NCI-H1092 (cell line): ENCODE measurements at regions not wholly inside any gene's neighbourhood (a gene's known extent, or its start where the extent isn't known, plus 50 kb on each side); places are given as distances from the start of the nearest gene placed in this dataset.
"Not testable (repeated sequence)": the region's sequence is repeated elsewhere in the genome, so short reads cannot be mapped to it uniquely, and the experiment has no call there.

ENCODE experiments used
- DNase-seq: peaks from one replicate; lab custom pipeline; 2025; lab: John Stamatoyannopoulos, UW

DNA sequence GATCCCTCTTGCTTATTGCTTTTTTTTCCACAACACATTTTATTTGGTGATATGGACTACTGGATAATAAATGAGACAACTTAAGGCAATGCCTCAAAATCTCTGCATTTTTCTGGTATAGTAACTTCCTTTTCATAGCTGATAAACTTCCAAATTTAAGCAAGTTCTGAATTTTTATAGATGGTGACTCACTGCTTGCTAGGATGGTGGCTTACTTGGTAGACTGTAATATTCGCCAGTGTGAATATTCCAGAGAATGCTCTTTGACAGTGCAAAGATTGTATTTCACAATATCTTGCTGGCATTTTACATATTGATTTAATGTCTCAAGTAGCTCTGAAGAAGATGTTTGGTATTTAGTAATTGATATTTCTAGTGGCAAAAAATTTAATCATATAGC is 472.4 kb downstream of the TFEC start:
- no peak for DNase-seq

DNA sequence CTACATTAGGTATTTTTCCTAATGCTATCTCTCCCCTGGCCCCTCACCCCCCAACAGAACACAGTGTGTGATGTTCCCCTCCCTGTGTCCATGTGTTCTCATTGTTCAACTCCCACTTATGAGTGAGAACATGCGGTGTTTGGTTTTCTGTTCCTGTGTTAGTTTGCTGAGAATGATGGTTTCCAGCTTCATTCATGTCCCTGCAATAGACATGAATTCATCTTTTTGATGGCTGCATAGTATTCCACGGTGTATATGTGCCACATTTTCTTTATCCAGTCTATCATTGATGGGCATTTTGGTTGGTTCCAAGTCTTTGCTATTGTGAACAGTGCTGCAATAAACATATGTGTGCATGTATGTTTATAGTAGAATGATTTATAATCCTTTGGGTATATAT is 473.3 kb downstream of the TFEC start:
- DNase-seq: not testable (repeated sequence)

DNA sequence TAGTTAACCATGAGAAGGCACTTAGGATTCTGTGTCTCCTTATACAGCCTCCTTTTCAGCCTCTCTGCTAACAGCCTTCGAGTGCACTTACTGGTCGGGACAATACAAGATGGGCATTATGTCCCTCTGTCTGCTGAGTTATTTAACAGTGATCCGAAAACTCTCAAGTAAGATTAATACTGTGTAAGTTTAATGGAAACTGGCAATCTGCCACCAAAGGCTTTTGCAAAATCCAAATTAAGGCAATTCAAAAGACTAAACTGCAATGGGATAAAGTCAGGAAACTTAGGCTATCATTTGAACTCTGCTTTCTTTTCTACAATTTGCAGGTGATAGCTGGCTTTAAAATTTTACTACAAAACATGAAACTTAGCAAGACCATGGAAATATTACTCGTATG is 477.8 kb downstream of the TFEC start:
- DNase-seq: no peak

DNA sequence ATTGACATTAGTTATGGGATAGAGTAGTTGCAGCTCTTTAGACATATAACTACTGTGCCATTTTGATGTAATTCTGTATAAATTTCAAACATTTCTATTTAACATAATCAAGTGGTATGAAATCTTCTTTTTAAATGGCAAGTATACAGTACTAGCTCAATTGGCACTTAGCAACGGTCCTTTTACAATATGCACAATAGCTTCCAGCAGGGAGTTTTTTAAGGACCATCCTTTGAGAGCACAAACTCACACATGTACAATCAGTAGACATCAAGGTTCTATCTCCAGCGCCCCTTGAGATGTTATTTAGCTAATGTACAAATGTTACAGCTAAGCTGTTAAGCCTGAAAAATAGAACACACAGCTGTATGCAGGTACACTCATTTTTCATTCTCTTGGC is 480.7 kb downstream of the TFEC start:
- DNase-seq: no peak

DNA sequence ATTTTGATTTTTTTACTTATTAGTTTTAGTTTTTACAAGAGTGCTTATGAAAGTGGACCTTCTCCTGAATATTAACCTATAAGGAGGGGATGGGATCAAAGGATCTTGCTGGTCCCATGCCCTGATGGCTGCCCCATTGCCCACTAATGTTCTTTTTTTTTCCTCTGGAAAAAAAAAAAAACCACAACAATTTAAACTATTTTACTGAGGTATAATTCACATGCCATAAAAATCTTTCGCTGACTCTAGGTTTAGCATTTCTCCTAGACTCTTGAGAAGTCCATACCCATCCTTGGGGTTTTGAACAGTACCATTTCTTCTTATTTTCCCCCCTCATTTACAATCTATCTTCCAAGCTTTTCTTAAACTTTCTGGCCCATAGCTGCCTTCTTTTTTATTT is 481.8 kb downstream of the TFEC start:
- DNase-seq: no peak

DNA sequence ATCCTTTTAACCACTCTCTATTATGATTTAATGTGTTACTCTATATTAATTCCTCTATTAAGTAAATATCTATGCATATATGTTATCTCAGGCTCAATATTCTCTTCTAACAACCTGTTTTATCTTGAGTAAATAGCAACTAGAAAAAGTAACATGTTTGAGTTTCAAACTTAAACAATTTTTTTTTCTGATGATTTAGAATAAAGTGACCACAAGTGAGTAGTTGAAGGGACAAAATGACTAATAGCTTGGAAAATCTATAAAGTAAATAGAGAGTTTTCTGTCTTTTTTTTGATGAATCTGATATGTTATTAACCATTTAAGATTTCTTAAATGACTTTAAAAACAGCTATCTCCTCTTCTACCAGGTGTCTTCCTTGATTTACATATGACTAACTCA is 483.8 kb downstream of the TFEC start:
- DNase-seq: no peak

DNA sequence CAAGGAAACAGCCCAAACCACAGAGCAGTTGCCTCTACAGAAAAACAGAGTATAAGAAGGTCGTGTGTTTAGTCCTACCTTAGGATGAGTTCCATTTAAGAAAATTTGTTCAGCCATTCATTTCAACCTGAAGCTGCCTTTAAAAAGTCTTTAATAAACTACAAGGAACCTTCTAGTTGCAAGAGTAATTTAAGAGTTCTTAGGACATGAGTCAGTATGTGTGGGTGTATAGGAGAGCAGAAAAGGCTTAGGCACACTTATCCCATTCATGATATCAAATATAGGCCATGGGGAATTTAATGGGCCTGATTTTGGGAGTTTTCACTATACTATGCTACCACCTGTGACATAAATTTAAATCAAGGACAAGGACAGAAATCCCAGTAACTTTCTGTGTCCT is 496.8 kb downstream of the TFEC start:
- no peak for DNase-seq

DNA sequence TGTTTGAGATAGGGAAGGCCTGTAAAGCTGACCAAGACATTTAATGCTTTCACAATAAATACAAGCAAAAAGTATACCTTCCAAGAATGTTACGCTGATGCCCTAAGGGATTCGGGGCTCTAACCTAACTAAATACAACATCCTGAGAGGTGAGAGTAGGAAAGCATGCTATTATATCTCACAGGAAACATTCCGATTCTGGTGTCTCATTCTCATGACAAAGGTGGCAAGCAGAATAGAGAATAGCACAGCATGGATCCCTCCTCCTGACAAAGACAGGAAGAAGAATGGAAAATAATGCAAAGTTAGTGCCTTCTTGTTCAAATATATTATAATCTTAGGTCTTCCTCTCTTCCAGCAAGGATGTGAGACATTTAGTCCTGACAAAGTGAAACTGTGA is 504.3 kb downstream of the TFEC start:
- no peak for DNase-seq

DNA sequence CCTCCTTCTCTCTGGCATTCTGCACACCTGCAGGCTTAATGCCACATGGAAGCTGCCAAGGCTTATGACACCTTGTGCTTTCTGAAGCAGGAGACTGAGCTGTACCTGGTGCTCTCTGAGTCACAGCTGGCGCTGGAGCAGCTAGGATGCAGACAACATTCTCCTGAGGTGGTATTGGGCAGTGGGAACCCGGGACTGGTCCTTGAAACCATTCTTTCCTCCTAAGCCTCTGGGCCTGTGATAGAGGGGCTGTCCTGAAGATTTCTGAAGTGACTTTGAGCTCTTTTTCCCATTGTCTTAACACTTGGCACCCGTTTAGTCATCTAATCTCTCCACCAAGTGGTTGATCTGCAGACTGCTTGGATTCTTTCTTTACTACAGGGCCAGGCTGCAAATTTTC is 508.4 kb downstream of the TFEC start:
- no peak for DNase-seq

DNA sequence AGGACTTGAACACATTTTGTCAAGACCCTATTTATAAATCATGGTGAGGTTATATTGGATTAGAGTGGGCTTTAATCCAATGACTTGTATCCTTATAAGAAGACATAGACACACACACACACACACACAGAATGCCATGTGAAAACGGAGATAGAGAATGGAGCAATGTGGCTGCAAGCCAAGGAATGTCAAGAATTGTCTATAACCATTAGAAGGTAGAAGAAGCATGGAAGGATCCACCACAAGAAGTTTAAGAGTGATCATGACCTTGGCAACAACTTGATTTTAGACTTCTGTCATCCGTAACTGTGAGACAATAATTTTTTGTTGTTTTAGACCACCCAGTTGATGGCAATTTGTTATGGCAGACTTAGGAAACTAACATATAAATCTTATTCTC is 514.2 kb downstream of the TFEC start:
- DNase-seq: no peak

DNA sequence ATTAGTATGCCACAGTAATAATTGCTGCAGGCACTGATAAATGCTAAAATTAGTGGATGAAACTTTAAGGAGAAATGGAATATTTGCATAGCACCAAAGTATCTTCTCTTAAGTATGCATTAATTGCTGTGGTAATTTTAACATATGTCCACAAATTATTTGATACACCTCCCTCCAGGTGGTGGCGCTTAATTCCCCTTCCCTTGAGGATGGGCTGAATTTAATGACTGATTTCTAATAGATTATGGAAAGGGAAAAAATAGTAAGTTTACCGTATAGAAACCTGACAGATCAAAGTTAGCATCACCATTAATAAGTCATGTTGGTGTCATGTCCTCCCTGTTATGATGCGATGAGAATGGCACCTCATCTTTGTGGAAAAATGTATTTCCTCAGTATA is 519.2 kb downstream of the TFEC start:
- DNase-seq: no peak

DNA sequence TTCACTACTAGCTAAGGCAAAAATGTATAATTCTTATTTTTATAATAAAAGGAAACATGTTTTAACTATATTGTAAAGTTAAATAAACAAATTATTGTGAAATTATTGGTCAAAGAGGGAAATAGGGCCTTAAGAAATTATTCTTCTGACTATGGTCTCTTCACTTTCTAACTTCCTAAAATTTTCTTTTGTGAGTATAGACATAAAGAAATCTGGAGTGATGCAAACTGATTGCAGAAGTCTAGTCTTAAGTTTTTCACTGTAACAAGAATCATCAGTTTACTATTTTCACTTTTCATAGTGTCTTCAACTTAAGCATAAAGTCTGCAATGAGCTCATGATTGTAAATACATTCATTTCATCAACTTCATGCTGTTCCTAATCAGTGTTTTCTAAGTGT is 525.4 kb downstream of the TFEC start:
- DNase-seq: no peak

DNA sequence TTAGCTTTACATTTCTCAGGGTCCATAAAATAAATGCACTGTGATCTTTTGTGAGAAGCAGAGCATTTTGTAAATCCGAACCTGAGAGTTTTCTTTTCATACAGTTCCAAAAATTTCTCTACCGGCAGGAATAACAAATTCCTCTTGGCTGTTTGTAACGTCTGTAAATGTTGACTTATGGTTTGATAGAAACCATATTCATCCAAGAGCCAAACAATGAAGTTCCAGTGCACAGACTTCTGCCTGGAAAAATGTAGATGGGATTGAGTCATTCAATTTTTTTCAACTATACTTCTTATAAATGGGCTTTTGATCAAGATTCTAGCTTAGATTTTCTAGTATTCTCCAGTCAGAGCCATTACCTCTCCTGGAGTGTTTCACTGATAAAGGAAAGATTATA is 530.6 kb downstream of the TFEC start:
- DNase-seq: no peak

DNA sequence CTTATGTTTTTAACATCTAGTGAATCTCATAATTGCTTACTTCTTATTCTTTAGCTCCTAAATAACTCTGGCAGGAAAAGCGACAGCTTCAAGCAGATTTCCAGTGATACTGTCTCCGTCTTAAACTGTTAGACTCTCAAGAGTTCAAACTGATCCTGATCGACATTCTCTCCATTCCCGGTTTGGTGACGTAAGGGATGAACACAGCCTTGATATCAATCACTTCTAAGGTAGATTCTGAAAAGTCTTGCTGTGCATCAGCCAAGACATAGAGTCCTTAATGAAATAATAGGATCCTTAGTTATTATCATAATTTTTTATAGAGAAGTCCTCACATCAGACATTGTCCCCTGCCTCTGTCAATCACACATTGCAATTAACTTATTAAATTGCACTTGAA is 534.6 kb downstream of the TFEC start:
- DNase-seq: no peak

DNA sequence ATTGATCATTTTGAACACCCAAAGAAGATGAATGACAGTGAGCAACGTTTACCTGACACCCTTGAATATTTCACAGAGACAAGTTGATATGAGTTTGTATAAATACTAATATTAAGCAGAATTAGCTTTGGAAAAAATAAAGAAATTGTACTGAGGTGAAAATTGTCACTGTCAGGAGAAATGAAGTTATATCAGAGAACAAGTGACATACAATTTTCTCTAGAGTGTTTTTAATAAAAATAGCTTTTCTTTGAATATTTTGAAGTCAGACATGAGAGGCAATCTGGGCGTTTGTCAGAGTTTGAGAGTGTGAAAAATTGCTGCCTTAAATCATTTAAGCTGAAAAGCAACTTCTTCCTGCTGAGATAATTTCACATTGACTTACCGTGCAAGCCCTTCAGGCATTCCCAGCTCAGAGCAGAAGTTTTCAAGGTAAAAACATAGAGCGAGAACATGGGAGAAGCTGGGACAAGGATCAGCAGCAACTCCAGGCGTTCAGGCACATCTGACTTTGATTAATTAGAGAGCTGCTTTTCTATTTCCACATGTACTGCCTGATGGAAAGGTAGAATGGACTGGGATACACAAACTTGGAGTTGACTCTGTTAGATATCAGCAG is 535.9 kb downstream of the TFEC start:
- DNase-seq: no peak

DNA sequence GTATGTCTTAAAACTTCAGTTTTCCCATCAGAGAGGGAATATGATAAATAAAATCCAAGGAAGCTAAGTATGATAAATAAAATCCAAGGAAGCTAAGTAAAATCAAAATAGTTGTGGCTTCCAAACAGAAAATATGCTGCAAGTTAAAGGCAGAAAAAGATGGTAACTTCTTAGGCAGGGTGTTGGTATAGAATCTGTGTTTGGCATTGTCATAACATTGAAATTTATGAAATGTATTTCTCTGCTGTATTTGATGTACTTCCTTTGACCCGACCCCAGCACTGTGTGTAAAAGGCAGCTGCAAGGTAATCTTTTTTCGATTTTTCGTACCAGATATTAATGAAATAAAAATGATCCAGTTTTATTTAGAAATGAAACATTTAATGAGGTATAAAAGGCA is 537.2 kb downstream of the TFEC start:
- DNase-seq: no peak

DNA sequence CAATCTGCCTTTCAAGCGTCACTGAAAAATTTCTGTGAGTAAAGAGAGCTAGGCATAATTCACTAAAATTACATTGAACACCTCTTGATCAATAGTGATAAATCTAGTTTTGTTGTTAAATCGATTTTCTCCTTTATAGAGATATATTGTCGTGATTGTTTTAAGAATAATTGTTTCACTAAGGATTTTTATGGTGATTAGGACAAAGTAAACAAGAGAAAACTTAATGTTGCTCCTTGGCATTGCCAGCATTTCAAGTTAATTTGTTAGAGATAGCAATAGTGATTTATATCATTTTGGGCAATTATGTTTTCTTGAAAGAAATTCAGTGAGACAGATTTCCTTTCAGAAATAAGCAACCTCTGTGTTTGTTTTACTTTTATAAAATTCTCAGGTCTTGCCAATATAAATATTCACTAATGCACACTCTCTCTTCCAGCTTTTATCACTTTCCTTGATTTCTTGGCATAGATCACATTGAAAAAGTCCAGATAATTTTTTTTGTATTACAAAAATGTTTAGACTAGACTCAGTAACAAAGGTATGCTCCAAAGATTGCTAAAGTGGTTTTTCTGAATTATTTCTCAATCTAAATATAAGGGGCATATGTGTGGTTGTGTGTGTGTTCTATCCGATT is 538.7 kb downstream of the TFEC start:
- no peak for DNase-seq

DNA sequence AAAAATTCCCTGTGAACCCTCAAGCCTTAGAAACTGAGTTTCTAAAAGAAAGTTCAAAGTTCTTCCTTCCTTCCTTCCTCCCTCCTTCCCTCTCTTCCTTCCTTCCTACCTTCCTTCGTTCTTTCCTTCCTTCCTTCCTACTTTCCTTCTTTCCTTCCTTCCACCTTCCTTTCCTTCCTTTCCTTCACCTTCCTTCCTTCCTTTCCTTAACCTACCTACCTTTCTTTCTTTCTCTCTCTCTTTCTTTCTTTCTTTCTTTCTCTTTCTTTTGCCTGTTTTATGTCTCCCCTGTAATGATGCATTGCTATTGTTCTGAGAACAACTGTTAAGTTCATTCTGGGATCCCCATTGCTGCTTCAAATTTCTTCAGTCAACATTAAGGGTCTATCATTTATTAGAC is 551.1 kb downstream of the TFEC start:
- no peak for DNase-seq

DNA sequence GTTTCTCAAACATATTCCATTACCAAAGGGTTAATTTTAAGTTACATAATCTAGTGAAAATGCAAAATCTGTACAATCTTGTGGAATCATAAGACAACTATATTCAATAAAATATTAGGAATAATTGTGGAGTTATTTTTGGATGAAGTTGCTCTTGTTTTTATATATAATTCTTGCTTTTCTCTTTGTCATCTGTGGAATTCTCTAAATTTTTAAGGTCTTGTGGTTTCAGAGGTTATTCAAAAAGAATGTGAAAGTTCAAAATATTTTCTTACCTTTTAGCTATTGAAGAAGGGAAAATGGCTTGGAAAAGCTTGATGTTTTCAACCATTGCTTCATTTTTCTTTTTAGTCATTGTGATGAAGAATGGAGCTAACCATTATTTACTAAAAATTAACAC is 552.1 kb downstream of the TFEC start:
- no peak for DNase-seq

DNA sequence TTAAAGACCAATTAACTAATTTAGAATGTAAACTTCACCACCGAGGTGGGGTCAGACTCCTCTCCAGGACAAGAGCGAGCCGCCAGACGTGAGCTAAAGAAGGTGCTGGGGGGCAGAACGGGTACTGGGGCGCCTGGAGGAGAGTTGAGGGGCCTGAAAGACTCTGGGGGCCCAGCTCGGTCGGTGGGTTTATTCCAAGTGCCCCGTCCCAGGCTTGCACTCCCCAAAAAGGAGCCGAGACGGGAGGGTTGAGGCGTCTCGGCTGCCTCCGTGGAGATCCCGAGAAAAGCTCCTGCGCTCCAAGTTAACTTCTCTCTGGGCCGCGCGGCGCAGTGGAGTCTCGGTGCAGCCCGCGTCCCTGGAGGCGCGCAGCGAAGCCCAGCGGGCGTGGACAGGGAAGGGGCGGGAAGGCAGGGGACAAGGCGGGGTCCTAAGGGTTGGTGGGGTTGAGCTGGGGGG is 553.3 kb downstream of the TFEC start:
- no peak for DNase-seq

DNA sequence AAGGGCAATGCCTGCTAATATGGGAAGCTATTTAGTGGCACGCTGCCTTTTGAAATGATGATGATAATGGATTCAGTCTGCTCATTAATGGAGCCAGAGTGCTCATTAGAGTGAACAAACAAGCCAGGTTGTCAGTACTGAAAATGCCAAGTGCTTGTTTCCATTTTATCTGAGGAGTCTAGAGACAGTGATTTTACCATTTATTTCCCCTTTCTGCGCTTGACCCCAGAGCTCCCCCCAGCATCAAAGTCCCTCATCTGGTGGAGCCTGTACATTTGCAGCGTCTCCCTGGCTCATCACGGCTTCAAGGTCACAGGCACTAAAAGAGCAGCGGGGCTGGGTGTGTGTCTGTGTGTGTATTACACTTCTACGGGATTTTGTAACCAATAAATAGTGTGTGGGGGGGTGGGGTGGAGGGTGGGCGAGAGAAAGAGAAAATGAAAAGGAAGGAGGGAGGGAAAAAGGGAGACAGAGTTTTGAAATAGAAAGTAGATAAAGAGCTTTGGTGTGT is 553.8 kb downstream of the TFEC start:
- peak; percentile 89 for DNase-seq

DNA sequence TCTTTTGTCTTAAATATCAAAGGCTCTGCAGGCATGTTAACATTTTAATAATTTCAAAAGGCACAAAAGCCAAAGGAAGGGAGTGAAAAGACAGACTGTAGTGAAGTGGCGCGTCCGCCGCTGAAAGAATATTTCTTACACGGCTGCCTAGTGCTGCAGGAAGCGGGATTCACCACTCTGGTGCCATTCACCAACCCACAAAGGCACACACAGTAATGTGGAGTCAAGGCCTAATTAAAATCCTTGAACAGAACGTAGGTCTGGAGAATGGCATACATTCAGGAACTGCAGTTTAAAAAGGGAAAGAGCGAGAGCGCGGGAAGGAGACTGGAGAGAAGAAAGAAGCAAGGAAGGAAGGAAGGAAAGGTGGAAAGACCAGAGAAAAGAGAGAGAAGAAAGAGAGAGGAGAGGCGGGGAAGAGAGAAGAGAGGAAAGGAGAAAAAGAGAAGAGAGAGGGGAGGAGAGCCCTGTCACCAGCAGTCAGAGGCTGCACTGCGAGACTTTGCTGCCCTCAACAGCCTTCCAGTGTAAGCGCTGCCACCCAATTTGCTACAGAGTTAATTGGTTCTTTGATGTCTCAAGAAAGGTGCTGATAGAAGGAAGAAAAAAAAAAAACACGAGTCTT is 554.0 kb downstream of the MDFIC start:
- peak; percentile 53 for DNase-seq

DNA sequence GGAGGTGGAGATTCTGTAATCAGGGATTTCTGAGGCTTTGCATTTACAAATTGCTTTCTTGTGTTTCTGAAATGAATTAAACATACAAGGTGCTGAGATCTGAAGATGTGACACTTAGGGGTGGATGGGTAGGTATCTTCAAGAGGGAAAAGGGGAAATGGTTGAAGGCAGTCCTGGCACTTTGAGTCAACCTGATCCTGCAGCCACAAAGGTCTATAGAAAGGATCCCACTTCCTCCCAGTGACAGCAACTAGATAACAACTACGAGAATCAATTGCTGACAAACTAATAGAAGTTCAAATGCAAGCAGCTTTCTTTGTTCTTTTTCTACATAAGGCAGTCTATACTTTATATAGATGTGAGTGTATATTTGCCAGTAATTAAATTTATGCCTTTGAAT is 553.3 kb downstream of the MDFIC start:
- DNase-seq: no peak

DNA sequence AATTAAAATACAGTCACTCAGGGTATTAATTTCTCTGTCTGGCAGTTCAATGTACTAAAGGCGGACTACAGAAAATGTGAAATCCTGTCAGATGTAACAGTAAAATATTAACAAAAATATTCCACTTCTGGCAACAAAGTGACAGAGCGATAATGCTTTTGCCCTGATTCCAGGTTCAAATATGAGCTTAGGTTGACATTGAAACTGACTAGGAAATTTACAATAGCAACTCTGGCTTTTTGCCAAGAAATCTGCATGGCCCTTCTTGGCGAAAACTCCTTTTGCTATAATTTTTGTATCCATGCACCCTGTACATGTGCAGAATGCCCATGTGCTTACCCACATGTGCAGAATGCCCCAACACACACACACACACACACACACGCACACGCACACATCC is 552.2 kb downstream of the MDFIC start:
- no peak for DNase-seq
